Panc1 (cell line): ENCODE measurements at regions not wholly inside any gene's neighbourhood (a gene's known extent, or its start where the extent isn't known, plus 50 kb on each side); places are given as distances from the start of the nearest gene placed in this dataset.

ENCODE experiments used
- ATAC-seq: fragments of 200-7000 bp; cut with Tn5 transposase; 2 replicates; pipeline ENCODE4 v1.9.1; 2020; ENCODE audit warnings: mild to moderate bottlenecking, moderate library complexity
- BruUV-seq: library from RNA; stranded (reverse); fragments of 400-500 nt; replicated peaks from 2 replicates; lab custom pipeline; 2021; lab: Mats Ljungman, UMichigan
- CTCF ChIA-PET: fragments of 300-600 bp; sonication (Branson Sonifier 250); formaldehyde crosslinking; loops from one replicate; lab custom pipeline; 2022; ENCODE audit warnings: antibody characterized with exemption; lab: Charles Lee
- POLR2A ChIA-PET: fragments of 300-600 bp; sonication (Branson Sonifier 250); formaldehyde crosslinking; loops from one replicate; lab custom pipeline; 2022; ENCODE audit warnings: antibody characterized with exemption; lab: Charles Lee
- DNase-seq: peaks from one replicate; pipeline ENCODE4 v3.0.0-alpha.2; 2010; ENCODE audit warnings: low read depth, low spot score
- H3K27ac ChIP-seq: 2 replicates; pipeline ENCODE4 v1.5.1; 2011; ENCODE audit warnings: mild to moderate bottlenecking, low read length, inconsistent platforms
- H3K27me3 ChIP-seq: fragments of 200-500 bp; sonication (Bioruptor generic); 2 replicates; pipeline ENCODE4 v1.6.0; 2014; ENCODE audit warnings: low read length, inconsistent platforms; ENCODE audit not compliant: control insufficient read depth, insufficient read depth
- H3K36me3 ChIP-seq: fragments of 200-500 bp; sonication (Bioruptor generic); 2 replicates; pipeline ENCODE4 v1.5.1; 2014; ENCODE audit warnings: inconsistent platforms, mild to moderate bottlenecking, low read length, moderate library complexity; ENCODE audit not compliant: control insufficient read depth, insufficient read depth
- H3K4me1 ChIP-seq: 2 replicates; pipeline ENCODE4 v1.5.1; 2011; ENCODE audit warnings: inconsistent platforms, mild to moderate bottlenecking, low read length, moderate library complexity; ENCODE audit not compliant: control insufficient read depth, insufficient read depth
- H3K4me3 ChIP-seq, 2 experiments: 2 replicates each; pipeline ENCODE4 v1.5.1; 2011 to 2012; ENCODE audit warnings: low read depth in 2 of 2, low read length in 2 of 2, mild to moderate bottlenecking in 2 of 2, inconsistent platforms in 1 of 2, moderate library complexity in 1 of 2
- H3K9me3 ChIP-seq: fragments of 200-500 bp; sonication (Bioruptor generic); 2 replicates; pipeline ENCODE4 v1.5.1; 2014; ENCODE audit warnings: low read depth, mild to moderate bottlenecking, inconsistent platforms, low read length, moderate library complexity; ENCODE audit not compliant: control insufficient read depth, insufficient read depth
- POLR2AphosphoS5 ChIP-seq: IDR thresholded peaks from 2 replicates; pipeline ENCODE4 v1.6.1; 2012; ENCODE audit warnings: mild to moderate bottlenecking, low read depth, low read length, moderate library complexity
- SIN3A ChIP-seq: IDR thresholded peaks from 2 replicates; pipeline ENCODE4 v1.6.1; 2012; ENCODE audit warnings: low read depth, mild to moderate bottlenecking, low read length, moderate library complexity, borderline replicate concordance; ENCODE audit not compliant: insufficient read depth
- TCF7L2 ChIP-seq: IDR thresholded peaks from 2 replicates; pipeline ENCODE4 v1.6.1; 2011; ENCODE audit warnings: mild to moderate bottlenecking, low read depth, low read length, inconsistent platforms
- in situ Hi-C: cut with HindIII; loops from 2 replicates; pipeline ENCODE4 v1.10.0; 2016; ENCODE audit warnings: low sequenced_read_pairs, low pct_unique_long_range_greater_than_20kb
- intact Hi-C: fragments of 100-400 bp; cut with micrococcal nuclease; formaldehyde crosslinking; loops from one replicate; pipeline ENCODE4 v1.10.0; 2022; ENCODE audit not compliant: unreplicated experiment
- TF ChIP-seq, protein P1 (sequence below): fragments of 450-650 bp; IDR thresholded peaks from 2 replicates; pipeline ENCODE4 v1.5.1; 2017; ENCODE audit warnings: mild to moderate bottlenecking
- TF ChIP-seq, protein P2 (sequence below), 2 experiments: IDR thresholded peaks; 2 replicates each; pipeline ENCODE4 v1.6.1; 2011 to 2012; ENCODE audit warnings: low read depth in 2 of 2, control low read depth in 1 of 2, low read length in 1 of 2, mild to moderate bottlenecking in 1 of 2, moderate library complexity in 1 of 2; ENCODE audit not compliant: insufficient read depth in 1 of 2

DNA sequence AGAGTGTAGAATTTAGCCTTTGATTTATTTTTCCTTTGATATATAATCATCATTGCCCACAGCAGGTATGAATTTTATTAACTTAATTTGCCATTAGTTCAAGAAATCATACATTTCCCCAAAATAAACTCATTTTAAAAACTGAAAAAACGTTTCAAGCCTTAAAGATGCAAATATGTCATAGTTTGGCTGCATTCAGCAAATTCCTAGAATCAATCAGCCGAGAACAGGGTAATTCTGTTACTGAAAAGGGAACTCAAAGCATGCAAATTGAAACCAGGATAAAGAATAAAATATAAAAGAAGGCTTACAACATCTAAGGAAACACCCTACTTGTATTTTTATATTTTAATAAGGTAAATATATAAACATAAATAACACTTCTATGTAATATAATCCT, 233.8 kb upstream of the PRKCQ start:
- CTCF ChIA-PET: no interaction called here
- intact Hi-C loops: no loop called here
- no peaks in the 10 kb centered on the region for H3K9me3 ChIP-seq

DNA sequence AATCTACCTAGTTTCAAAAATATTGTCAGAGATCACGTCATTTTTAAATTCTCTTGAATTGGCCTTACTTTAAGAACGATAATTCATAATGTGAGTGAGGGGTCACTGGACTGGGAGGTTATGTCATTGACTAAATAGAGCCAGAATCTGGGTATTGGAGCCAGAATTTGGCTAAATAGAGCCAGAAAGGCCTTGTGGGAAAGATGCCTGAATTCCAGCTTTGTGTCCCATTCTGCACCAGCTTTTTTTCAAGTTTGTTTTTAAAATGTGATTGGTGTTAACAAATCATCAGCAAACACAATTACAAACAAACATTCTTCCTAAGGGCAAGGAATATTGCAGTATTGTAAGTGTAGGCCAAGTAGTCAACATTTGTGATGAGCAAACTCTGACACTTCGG, 233.2 kb upstream of the PRKCQ start:
- ChIA-PET CTCF (no interaction called here), POLR2A (no interaction called here)
- in situ Hi-C loops: no loop called here
- ATAC-seq (no peak), DNase-seq (no peak)
- intact Hi-C loops: no loop called here
- Histone ChIP-seq H3K27ac (no peak overlapping the region), H3K4me3 (no peak overlapping the region), H3K9me3 (no peaks in the 10 kb centered on the region), H3K36me3 (no peaks in the 10 kb centered on the region), H3K27me3 (no peaks in the 10 kb centered on the region), H3K4me1 (no peaks in the 10 kb centered on the region)
- BruUV-seq: no TSS peak
- TF ChIP-seq, protein P1, sequence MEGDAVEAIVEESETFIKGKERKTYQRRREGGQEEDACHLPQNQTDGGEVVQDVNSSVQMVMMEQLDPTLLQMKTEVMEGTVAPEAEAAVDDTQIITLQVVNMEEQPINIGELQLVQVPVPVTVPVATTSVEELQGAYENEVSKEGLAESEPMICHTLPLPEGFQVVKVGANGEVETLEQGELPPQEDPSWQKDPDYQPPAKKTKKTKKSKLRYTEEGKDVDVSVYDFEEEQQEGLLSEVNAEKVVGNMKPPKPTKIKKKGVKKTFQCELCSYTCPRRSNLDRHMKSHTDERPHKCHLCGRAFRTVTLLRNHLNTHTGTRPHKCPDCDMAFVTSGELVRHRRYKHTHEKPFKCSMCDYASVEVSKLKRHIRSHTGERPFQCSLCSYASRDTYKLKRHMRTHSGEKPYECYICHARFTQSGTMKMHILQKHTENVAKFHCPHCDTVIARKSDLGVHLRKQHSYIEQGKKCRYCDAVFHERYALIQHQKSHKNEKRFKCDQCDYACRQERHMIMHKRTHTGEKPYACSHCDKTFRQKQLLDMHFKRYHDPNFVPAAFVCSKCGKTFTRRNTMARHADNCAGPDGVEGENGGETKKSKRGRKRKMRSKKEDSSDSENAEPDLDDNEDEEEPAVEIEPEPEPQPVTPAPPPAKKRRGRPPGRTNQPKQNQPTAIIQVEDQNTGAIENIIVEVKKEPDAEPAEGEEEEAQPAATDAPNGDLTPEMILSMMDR: no peak
- TF ChIP-seq, protein P2, sequence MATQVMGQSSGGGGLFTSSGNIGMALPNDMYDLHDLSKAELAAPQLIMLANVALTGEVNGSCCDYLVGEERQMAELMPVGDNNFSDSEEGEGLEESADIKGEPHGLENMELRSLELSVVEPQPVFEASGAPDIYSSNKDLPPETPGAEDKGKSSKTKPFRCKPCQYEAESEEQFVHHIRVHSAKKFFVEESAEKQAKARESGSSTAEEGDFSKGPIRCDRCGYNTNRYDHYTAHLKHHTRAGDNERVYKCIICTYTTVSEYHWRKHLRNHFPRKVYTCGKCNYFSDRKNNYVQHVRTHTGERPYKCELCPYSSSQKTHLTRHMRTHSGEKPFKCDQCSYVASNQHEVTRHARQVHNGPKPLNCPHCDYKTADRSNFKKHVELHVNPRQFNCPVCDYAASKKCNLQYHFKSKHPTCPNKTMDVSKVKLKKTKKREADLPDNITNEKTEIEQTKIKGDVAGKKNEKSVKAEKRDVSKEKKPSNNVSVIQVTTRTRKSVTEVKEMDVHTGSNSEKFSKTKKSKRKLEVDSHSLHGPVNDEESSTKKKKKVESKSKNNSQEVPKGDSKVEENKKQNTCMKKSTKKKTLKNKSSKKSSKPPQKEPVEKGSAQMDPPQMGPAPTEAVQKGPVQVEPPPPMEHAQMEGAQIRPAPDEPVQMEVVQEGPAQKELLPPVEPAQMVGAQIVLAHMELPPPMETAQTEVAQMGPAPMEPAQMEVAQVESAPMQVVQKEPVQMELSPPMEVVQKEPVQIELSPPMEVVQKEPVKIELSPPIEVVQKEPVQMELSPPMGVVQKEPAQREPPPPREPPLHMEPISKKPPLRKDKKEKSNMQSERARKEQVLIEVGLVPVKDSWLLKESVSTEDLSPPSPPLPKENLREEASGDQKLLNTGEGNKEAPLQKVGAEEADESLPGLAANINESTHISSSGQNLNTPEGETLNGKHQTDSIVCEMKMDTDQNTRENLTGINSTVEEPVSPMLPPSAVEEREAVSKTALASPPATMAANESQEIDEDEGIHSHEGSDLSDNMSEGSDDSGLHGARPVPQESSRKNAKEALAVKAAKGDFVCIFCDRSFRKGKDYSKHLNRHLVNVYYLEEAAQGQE (IDR thresholded peaks at IDR 0.05; ENCODE audit: insufficient read depth in 1 of 2, low read depth in 2 of 2, low read length in 1 of 2): no peak
- no peak for TF ChIP-seq POLR2AphosphoS5
- no peak for TF ChIP-seq SIN3A
- no peak for TF ChIP-seq TCF7L2

More for the DNA sequence above, 233.8 kb upstream of the PRKCQ start:
- H3K4me3 ChIP-seq: no peak overlapping the region
- no peaks in the 10 kb centered on the region for H3K36me3 ChIP-seq
- POLR2A ChIA-PET: no interaction called here
- H3K4me1 ChIP-seq: no peaks in the 10 kb centered on the region
- H3K27me3 ChIP-seq: no peaks in the 10 kb centered on the region
- TF ChIP-seq, protein P2 (IDR thresholded peaks at IDR 0.05; ENCODE audit: insufficient read depth in 1 of 2, low read depth in 2 of 2, low read length in 1 of 2): no peak
- no peak for TF ChIP-seq TCF7L2
- no peak for TF ChIP-seq POLR2AphosphoS5
- TF ChIP-seq SIN3A: no peak
- TF ChIP-seq, protein P1: no peak
- H3K27ac ChIP-seq: no peak overlapping the region
- no peak for DNase-seq
- BruUV-seq: no TSS peak
- ATAC-seq: no peak
- in situ Hi-C loops: no loop called here
